ENCODE measurements at regions not wholly inside any gene's neighbourhood (a gene's known extent, or its start where the extent isn't known, plus 50 kb on each side); places are given as distances from the start of the nearest gene placed in this dataset.
"Not testable (repeated sequence)": the region's sequence is repeated elsewhere in the genome, so short reads cannot be mapped to it uniquely, and the experiment has no call there.

DNA sequence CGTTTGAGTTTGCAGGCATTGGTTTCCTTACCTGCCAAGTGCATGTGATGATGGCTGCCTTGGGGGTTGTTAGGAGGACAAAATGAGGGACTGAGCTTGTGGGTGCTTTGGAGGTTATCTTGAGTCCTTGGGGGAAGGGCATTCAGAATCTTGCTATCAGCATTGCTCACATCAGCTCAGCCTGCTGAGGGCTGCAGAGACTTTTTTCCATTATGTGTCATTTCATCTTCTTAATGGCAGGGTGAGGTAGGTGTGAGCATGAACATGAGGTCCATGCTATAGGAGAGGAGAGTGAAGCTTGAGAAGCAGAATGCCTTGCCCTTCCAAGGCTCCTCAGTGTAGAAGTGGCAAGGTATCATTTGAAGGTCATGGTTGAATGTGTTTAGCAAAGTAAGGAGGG lies 112.3 kb downstream of the MIAT start:
- no peak for DNase-seq (ENCODE audit: low spot score)

DNA sequence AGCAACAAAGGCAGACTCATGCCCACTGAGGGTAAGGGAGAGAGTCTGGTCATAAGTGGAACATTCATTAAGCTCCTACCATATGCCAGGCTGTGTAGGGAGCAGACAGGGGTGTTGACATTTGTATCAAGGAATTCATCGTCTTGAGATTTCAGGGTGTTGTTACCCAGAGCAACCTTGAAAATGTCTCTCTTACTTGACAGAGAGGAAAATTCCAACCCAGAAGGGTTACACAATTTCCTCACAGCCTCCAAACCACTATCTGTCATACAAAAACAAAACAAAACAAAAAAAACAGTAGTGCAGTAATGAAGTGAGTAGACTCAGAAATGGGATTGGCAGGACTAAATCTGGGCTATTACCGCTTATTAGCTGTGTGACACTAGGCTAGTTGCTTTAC lies 113.2 kb downstream of the MIAT start:
- DNase-seq (ENCODE audit: low spot score), result no peak

DNA sequence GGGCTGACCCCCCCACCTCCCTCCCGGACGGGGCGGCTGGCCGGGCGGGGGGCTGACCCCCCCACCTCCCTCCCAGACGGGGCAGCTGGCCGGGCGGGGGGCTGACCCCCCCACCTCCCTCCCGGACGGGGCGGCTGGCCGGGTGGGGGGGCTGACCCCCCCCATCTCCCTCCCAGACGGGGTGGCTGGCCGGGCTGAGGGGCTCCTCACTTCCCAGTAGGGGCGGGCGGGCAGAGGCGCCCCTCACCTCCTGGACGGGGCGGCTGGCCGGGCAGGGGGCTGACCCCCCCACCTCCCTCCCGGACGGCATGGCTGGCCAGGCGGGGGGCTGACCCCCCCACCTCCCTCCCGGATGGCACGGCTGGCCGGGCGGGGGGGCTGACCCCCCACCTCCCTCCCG lies 115.7 kb downstream of the MIAT start:
- not testable (repeated sequence) for DNase-seq (ENCODE audit: low spot score)

DNA sequence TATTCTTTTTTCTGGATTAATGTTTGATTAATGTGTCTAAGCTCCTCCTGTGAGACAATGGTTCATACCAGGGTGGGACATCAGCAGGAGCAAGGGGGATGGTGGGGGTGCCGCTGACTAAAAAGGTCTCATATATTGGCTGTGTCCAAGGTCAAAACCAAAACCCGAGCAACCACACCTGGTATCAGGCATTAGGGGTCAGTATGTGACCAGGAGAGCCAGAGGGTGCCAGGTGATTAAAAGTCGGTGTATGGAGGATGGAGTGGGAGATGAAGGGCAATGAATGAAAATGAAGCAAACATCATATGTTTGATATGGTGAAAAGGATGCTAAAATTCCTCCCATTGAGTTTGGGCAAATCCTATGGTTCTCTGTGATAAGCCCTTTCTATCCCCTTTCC lies 118.0 kb downstream of the MIAT start:
- no peak for DNase-seq (ENCODE audit: low spot score)

DNA sequence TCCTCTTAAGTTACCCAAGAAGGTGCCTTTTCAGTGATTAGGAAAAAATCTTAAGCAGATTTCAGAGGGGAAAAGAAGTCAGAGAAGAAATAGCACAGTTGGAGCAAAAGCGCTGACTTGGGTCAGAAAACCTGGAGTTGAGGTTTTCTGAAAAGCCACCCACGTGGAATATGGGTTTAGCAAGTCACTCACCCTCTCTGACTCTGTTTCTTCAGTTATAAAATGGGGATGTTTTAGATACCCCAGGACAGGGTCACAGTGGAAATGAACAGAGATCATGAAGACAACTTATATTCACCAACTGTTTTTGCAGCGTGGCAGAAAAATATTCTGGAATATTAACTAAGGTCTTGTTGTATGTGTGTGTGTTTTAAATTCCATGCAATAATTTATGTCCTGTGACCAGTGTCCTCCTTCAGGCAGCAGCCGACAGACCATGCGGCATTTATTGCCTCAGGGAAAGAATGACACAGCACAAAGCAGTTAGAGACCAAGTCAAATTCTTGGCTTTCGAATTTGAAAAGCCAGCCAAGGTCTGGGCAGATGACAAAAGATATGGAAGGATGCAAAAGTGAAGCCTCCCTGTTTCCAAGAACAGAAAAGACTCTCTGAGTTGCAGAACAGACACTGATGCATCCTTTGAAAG lies 119.9 kb downstream of the MIAT start:
- DNase-seq (ENCODE audit: low spot score), result no peak

DNA sequence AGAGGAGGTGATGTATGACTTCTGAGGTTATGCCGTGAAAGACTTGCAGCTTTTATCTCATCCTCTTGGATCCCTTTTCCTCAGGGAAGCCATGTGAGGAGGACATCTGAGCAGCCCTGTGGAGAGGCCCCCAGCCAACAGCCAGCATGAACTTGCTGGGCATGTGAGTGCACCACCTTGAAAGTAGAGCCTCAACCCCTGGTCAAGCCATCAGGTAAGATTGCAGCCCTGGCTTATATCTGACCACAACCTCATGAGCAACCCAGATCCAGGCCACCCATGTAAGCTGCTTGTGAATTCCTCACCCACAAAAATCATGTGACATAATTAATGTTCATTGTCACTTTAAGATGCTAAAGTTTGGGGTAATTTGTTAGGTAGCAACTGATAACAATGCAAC lies 121.0 kb downstream of the MIAT start:
- no peak for DNase-seq (ENCODE audit: low spot score)

DNA sequence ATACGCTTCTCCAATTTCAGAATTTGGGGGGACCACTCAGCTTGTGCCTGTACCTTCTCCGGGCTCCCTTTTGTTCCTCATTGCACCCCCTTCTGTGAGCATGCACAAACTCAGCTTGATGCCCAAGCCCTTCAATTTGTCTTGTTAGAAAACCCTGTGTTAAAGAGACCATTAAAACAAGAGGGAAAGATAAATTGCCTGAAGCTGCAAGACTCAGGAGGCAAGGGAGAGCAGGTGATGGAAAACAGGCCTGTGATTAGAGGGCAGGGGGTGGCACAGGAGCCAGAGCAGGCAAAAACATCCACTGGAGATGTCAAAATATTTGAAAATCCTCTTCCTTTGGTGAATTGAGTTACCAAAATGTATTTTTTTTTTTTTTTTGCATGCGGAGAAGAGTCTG lies 121.7 kb downstream of the MIAT start:
- DNase-seq (ENCODE audit: low spot score), result no peak

DNA sequence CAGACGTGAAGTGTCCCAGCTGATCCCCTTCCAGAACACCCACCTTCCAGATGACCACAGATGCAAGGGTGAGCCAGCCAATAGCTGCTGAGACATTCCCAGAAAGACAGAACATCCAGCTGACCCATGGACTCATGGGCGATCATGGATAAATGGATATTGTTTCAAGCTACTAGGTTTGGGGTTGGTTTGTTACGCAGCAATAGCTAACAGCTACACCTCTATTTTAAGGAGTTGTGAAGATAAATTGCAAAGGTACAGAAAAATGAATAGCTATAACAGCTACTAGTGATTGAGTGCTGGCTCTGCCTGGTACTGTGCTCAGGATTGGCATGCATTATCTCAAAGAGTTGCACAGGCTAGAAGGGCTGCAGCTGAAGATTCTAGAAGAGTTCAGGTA lies 122.5 kb downstream of the MIAT start:
- no peak for DNase-seq (ENCODE audit: low spot score)

DNA sequence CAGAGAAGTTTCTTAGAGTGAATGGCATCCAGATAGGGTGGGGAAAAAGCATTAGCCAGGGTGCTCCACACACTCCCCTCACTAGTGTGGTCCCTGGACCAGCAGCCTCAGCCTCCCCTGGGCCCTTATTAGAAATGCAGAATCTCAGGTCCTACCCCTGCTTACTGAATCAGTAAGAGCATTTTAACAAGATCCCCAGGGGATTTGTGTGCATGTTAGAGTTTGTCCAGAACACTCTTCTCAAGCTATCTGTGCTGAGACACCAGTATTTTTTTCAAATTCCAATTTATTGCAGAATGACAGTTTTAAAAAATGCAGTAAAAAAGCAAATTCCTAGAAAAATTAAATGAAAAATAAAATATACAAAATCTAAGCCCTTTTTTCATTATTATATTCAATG lies 123.1 kb downstream of the MIAT start:
- DNase-seq (ENCODE audit: low spot score), result no peak

DNA sequence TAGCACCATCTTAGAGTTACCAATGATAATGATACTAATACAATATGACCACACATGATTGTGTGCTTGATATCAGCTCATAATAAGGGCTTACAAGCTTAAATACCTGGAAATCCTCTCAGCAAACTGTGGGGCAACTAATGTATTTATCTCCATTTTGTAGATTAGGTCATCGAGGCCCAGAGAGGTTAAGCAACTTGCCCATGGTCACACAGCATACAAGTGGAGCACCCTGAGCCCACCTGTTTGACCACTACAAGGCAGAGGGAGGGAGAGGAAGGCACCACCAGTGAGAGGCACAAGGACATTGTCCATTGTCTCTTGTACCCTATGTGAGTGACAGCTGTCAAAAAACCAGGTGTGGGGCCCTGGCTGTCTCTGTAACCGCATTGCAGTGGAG lies 123.7 kb downstream of the MIAT start:
- no peak for DNase-seq (ENCODE audit: low spot score)

DNA sequence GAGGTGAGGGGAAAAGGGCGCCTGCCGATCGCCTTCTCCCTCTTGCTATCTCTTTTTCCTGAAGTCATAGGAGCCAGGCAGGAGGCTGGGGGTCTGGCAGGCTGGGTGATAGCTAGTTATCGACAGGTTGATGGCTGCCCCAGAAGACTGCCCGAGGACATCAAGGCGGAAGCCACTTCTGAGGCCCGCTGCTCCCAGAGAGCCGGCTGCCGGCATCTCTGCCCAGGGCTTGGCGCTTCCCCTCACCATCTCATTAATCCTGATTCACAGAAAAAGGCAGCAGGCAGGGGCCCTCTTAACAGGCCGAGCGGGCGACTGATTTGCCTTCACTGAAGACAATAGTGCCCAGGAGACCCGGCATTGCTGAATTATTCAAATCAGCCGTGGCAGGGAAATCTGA lies 124.2 kb downstream of the MIAT start:
- DNase-seq (ENCODE audit: low spot score), result no peak

DNA sequence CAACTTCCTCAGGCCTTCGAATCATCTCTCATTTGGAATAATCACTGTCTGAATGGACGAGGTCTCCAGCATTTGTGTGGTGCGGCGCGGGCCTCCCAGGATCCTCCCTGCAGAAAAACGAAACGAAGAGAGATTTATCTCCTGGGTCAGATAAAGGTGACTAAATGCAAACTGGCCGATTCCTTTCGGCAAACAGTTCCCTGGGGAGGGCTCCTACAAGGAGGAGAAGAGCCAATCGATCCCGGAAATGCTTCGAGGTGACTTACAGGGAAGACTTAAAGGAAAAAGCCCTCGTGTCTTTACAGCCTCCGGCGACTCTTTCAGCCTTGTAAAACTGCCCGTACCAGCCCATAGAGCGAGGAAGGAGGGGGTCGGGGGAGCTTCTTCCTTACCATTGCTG lies 126.5 kb downstream of the MIAT start:
- DNase-seq (ENCODE audit: low spot score), result no peak

DNA sequence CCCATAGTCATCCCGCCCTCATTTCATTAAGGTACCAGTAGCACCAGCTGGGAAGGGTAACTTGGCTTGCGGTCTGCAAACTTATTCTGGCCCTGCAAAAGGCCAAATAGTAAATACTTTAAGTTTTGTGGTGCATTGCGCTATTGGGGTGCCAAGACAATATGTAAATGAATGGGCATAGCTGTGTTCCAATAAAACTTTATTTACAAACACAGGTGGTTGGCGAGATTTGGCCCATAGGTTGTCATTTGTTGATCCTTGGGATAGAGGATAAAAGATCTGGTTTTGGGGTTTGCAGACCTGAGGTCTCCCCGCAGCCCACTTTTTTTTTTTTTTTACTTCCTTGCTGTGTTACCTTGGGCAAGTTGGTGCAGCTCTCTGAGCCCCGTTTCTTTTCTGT lies 127.4 kb downstream of the MIAT start:
- DNase-seq (ENCODE audit: low spot score), result no peak

DNA sequence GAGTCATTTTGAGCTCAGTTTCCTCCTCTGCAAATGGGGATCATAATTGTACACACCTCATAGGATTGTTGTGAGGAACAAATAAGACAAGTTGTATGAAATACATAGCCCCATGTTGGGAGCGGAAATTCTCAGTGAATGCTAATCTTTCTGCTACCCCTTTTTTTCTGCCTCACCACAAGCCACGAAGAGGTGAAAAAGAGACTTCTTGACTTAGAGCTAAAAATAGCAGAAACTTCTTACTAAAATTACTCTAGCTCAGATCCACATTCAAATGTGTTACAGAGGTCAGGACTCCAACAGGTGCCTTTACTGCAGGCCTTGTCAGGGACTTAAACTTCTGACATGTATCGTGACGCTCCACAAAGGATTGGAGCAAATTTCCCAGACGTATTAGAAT lies 128.5 kb downstream of the MIAT start:
- no peak for DNase-seq (ENCODE audit: low spot score)

DNA sequence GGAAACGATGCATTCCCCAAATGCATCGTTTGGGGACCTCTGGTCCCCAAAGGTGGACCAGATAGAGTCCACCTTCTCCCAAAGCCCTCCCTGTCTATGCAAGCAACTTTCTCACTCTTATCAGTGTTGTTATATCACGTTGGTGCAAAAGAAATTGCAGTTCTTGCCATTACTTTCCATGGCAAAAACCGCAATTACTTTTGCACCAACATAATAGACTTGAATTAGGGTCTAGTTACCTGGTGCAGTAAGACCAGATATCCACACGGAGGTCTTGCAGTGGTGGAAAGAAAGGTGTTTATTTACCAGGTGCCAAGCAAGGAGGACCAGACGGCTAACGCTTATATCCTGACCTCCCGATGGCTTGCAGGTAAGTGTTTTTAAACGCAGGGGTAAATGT lies 129.0 kb downstream of the MIAT start:
- DNase-seq (ENCODE audit: low spot score), result no peak

DNA sequence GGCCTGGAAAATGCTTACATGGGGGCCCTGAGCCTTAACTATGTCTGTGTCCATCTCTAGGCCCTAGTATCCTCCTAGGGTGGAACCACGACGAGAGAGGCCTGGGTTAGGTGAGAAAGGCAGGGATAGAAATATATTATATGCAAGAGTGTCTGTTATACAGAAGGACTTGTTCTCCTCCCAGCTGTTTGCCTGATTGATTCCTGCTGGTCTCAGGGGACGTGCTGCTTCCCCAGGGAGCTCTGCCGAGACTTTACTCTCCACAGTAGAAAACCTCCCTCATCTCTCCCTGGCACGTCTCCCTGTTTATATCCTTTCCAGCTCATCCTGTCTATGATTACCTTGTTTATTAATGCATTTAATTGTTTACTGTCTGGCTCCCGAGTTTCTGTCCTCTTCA lies 132.6 kb downstream of the MIAT start:
- no peak for DNase-seq (ENCODE audit: low spot score)

DNA sequence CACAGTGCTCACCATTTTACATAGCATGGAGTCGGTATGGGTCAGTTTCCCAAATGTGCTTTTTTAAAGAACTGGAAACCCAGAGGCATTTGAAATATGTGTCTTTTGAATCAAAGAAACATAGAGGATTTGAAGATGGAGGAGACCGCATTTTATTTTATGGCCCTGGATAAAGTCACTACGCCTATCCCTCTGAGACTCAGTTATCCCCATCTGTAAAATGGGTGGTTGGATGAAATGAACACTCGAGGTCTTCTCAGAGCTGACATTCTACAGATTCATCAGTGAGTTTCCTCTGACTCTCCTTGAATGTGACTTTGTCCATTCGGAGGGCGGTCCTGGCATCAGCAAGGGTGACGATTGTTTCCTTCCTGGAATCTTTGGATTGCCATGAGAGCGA lies 135.1 kb downstream of the MIAT start:
- DNase-seq (ENCODE audit: low spot score), result no peak

DNA sequence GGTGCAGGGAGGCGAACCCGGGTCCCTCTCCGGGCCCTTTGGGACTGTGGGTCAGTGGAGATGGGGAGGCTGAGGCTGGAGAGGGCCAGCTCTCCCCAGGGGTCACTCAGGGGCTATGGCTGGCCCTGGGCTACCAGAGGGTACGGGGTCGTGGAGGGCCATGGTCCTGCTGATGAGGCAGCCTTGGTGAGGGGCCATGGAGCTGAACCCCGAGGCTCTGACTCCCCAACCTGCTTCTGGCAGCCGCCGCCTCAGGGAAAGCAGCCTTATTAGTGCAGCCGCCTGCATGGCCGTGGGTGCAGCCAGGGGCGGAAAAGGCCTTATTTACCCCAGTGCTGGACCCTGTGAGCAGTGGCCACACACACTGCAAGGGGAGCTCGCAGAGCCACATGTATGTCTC lies 139.4 kb downstream of the MIAT start:
- DNase-seq (ENCODE audit: low spot score), result no peak

DNA sequence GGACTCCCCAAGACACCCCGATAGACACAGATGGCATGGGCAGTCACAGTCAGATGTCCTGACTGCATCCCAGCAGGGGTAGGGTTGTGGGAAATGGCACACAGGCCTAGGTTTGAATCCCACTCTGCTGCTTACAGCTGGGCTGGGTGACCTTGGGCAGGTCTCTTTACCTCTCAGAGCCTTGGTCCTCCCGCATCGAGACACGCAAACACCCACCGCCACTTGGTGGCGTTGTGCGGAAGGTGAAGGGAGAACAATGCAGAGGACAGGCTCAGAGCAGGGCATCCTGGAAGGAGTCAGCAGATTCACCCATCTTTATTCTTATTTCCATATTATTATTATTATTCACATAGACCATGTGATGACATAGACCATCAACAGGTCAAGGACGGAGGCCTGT lies 140.5 kb downstream of the MIAT start:
- no peak for DNase-seq (ENCODE audit: low spot score)

DNA sequence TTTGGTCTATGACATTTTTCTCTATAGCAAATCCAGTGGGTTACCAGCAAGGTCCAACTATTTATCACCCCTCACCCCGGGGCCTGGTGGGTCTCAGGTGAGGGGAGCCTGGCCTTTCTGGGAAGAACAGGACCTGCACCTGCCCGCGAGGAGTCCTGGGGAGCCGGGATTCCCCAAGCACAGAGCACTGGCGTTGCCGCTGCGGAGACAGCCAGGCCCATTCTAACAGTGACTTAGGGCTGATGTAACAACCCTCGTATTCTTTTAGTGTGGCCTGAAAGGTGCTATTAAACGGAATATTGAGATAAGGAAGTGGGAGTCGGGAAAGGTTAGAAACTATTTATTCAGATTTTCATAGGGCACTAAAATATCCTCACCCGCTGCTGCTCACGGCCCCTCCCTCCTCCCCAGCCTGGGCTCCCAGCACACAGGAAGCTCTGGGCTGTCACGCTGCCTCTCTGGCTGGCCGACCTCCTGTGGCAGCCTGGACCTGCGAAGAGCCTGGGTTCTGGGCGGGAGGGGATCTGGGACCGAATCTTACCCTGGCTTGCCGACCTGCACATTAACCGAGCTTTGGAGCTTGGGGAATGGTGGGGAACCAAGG lies 141.2 kb downstream of the MIAT start:
- DNase-seq (ENCODE audit: low spot score), result no peak

DNA sequence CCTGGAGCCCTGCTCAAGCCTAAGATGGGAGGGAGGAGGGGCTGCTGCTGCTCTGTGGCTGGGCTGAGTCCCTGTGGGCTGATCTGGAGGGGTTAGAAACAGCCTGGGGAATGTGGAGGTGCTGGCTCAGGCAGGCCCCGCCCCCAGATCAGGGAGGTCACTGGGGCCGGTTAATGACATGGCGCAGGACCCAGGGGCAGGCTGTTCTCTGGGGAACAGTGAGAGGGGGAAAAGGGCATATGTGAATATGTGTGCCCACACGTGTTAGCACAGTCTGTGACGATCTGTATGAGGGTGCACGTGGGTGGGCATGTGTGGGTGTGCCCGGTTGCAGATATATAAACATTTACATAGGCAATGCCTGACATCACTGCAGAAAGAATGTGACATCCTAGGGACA lies 143.5 kb downstream of the MIAT start:
- DNase-seq (ENCODE audit: low spot score), result no peak

DNA sequence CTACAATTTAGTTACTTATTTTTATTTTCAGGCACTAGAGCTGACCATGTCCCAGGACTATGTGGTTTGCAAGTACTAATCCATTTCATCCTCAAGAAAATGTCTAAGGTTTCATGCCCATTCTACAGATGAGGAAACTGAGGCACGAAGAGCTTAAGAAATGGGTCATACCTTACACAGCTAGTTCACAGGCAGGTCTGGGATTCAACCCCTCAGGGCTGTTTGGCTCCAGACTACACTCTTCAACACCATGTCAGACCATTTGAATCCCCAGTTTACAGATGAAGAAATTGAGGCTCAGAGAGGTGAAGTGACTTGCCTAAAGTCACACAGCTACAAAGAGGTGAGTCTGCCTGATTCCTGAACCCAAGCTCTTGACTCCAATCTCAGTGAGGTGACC lies 144.1 kb downstream of the MIAT start:
- DNase-seq (ENCODE audit: low spot score), result no peak

DNA sequence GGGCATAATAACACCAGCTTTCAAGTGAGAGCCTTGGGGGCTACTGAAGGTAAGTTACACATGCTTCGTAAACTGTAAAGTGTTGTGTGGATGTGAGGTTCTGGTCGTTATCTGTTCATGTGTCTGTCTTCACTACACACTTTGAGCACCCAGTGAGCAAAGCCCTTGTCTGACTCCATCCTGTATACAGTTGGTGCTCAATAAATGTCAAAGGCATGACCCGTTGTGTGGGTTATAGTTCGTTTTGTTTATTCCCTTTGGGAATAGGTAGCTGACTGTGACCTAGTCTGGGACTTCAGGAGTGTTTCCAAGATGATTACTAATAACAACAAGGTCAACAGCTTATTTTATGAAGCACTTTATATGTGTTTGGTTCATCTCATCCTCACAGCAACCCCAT lies 146.9 kb downstream of the MIAT start:
- no peak for DNase-seq (ENCODE audit: low spot score)

DNA sequence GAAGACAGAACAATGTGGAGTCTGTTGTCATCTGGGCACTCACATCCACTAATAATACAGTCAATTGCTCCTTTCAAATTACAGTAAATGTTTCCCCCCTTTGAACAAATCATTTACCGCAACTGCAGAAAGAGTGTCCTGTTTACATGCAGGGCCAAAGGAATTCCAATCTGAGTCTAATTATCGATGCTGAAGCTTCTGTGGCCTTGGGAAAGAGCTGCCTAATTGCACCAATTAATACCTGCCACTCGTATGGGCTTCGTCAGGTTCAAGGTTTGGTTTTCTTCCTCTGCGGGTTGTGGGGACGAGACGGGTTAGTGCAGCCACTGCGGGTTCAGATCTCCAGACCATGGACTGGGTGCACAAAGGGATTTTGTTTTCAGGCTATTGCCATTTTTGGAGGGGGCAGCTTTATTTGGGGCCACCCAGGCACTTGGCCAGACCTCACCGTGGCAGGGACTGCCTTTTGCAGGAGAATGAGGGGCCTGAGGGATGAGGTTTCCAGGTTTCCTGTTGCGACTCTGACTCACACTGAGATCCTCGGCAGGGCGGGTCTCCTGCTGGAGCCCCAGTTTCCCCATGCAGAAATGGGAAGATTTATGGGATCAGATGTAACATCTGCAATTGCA lies 147.6 kb downstream of the MIAT start:
- no peak for DNase-seq (ENCODE audit: low spot score)

All from activated CD4-positive, alpha-beta T cell treated with anti-CD3 and anti-CD28 coated beads, Interleukin-2, Interleukin-4, amounts not matched to agents 100 ng/mL and 50 ng/mL, durations not matched to agents 16 hours and 8 hours (primary cell).